Smooth muscle cell (in vitro differentiated cells): ENCODE measurements at regions not wholly inside any gene's neighbourhood (a gene's known extent, or its start where the extent isn't known, plus 50 kb on each side); places are given as distances from the start of the nearest gene placed in this dataset.
A peak's percentile ranks its signal among the peaks of the same experiment; 100 is the strongest.

Source experiments
- DNase-seq: peaks from one replicate; lab custom pipeline; 2025; ENCODE audit not compliant: unreplicated experiment; lab: John Stamatoyannopoulos, UW
- H2AFZ ChIP-seq: fragments of 200-600 bp; sonication (generic); 2 replicates; pipeline ENCODE4 v1.6.0; 2016; ENCODE audit warnings: antibody characterized with exemption, low read depth, mild to moderate bottlenecking
- H3F3A ChIP-seq: fragments of 200-600 bp; sonication (generic); 2 replicates; pipeline ENCODE4 v1.6.0; 2017; ENCODE audit warnings: antibody characterized with exemption, low read depth
- H3K27ac ChIP-seq: fragments of 200-600 bp; sonication (generic); 2 replicates; pipeline ENCODE4 v1.5.1; 2016; ENCODE audit warnings: low read depth, mild to moderate bottlenecking
- H3K27me3 ChIP-seq: fragments of 200-600 bp; sonication (generic); 2 replicates; pipeline ENCODE4 v1.6.1; 2016; ENCODE audit warnings: low read depth, mild to moderate bottlenecking
- H3K36me3 ChIP-seq: fragments of 200-600 bp; sonication (generic); 2 replicates; pipeline ENCODE4 v1.5.1; 2016; ENCODE audit warnings: low read depth
- H3K4me1 ChIP-seq: fragments of 200-600 bp; sonication (generic); 2 replicates; pipeline ENCODE4 v1.5.1; 2016; ENCODE audit warnings: low read depth
- H3K4me2 ChIP-seq: fragments of 200-600 bp; sonication (generic); 2 replicates; pipeline ENCODE4 v1.6.0; 2016; ENCODE audit warnings: mild to moderate bottlenecking
- H3K4me3 ChIP-seq: fragments of 200-600 bp; sonication (generic); 2 replicates; pipeline ENCODE4 v1.5.1; 2016; ENCODE audit warnings: mild to moderate bottlenecking
- H3K79me2 ChIP-seq: fragments of 200-600 bp; sonication (generic); 2 replicates; pipeline ENCODE4 v1.6.0; 2016; ENCODE audit warnings: low read depth, mild to moderate bottlenecking
- H3K9ac ChIP-seq: fragments of 200-600 bp; sonication (generic); 2 replicates; pipeline ENCODE4 v1.6.0; 2016; ENCODE audit warnings: low read depth
- H3K9me3 ChIP-seq: fragments of 200-600 bp; sonication (generic); replicated peaks from 2 replicates; pipeline ENCODE4 v1.5.1; 2016; ENCODE audit warnings: low read depth
- H4K20me1 ChIP-seq: fragments of 200-600 bp; sonication (generic); 2 replicates; pipeline ENCODE4 v1.6.0; 2016; ENCODE audit warnings: low read depth
- WGBS: methylation state at CpG from one replicate; pipeline ENCODE4 v1.1.7; 2016; ENCODE audit warnings: low lambda C conversion rate; 5-methylcytosine and 5-hydroxymethylcytosine counted together
- TF ChIP-seq, protein P1 (sequence below): fragments of 200-600 bp; sonication (generic); IDR thresholded peaks from 2 replicates; pipeline ENCODE4 v1.5.1; 2017; ENCODE audit warnings: borderline replicate concordance, mild to moderate bottlenecking, antibody characterized with exemption; ENCODE audit not compliant: insufficient read depth, poor library complexity, severe bottlenecking

DNA sequence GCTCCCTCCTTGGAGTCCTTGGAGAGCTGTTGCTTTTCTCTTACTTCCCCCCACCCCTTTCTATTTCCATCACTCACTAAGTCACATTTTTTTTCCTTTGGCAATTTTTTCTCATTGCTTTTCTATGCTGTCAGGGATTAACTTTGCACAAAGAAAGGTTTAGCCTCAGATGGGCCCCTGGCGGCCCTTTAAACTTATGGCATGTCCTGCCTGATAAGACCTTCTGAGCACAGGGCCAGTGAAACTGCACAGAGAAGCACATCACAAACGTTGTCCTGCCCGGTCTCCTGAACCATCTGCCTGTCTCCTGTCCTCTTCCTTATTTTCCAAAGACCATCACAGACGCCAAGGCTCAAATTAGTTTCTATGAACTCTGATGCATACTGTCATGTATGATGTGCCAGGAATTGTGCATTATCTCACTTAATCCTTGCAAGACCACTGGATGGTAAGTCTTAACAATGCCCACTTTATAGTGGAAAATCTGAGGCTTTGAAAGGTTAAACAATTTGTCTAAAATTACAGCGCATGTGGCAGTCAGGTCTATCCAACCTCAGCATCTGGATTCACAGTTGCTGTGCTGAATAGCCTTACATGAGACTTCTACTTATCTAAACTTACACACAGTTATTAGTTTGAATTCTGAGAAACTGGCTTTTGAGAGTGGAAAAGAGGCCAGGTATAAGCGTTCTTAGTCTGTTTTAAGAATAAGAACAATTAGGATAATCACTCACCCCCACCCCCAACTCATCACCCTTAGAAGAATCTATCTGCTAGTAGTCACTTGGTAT lies 648.1 kb downstream of the NTRK3 start:
- TF ChIP-seq, protein P1, sequence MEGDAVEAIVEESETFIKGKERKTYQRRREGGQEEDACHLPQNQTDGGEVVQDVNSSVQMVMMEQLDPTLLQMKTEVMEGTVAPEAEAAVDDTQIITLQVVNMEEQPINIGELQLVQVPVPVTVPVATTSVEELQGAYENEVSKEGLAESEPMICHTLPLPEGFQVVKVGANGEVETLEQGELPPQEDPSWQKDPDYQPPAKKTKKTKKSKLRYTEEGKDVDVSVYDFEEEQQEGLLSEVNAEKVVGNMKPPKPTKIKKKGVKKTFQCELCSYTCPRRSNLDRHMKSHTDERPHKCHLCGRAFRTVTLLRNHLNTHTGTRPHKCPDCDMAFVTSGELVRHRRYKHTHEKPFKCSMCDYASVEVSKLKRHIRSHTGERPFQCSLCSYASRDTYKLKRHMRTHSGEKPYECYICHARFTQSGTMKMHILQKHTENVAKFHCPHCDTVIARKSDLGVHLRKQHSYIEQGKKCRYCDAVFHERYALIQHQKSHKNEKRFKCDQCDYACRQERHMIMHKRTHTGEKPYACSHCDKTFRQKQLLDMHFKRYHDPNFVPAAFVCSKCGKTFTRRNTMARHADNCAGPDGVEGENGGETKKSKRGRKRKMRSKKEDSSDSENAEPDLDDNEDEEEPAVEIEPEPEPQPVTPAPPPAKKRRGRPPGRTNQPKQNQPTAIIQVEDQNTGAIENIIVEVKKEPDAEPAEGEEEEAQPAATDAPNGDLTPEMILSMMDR: no peak
- WGBS: 49% methylated on average over 6 of the region's 6 CpGs
- Histone ChIP-seq H2AFZ (no peak overlapping the region), H4K20me1 (no peaks in the 10 kb centered on the region), H3K9ac (no peak overlapping the region), H3K36me3 (no peaks in the 10 kb centered on the region), H3K27ac (peak overlapping the region; percentile 41), H3K27me3 (no peaks in the 10 kb centered on the region), H3K4me2 (peak overlapping the region; percentile 8), H3K79me2 (no peaks in the 10 kb centered on the region), H3K9me3 (no peaks in the 10 kb centered on the region), H3K4me3 (no peak overlapping the region), H3K4me1 (no peaks in the 10 kb centered on the region), H3F3A (peaks cover 14% of the 10 kb centered on the region)
- DNase-seq: no peak

DNA sequence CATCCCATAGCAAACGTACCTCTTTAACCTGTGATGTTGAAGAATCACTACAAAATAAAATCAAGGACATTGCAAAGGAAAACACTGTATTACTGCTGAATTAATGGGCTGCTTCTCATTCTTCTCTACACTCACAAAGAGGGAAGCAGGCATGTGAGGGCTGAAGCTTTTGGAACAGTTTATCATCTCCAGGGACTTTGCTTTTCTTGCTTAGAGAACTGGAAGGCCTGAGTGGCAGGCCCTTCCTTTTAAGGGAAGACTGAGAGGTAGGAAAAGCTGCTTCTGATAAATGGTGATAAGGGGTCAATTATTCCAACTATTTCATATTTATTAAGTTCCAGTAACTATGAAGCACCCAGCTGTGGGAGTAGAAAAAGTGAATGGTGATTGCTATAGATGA lies 649.6 kb downstream of the NTRK3 start:
- no peak for DNase-seq
- no peaks in the 10 kb centered on the region for H3K9me3 ChIP-seq
- no peak overlapping the region for H2AFZ ChIP-seq
- no peak overlapping the region for H3K4me2 ChIP-seq
- 94% methylated on average over 1 of the region's 1 CpG for WGBS
- TF ChIP-seq, protein P1: no peak
- no peaks in the 10 kb centered on the region for H3K27me3 ChIP-seq
- H3K4me3 ChIP-seq: no peak overlapping the region
- H3K36me3 ChIP-seq: no peaks in the 10 kb centered on the region
- H4K20me1 ChIP-seq: no peaks in the 10 kb centered on the region
- peaks cover 14% of the 10 kb centered on the region for H3F3A ChIP-seq
- H3K9ac ChIP-seq: no peak overlapping the region
- H3K79me2 ChIP-seq: no peaks in the 10 kb centered on the region
- H3K4me1 ChIP-seq: no peaks in the 10 kb centered on the region
- no peak overlapping the region for H3K27ac ChIP-seq

DNA sequence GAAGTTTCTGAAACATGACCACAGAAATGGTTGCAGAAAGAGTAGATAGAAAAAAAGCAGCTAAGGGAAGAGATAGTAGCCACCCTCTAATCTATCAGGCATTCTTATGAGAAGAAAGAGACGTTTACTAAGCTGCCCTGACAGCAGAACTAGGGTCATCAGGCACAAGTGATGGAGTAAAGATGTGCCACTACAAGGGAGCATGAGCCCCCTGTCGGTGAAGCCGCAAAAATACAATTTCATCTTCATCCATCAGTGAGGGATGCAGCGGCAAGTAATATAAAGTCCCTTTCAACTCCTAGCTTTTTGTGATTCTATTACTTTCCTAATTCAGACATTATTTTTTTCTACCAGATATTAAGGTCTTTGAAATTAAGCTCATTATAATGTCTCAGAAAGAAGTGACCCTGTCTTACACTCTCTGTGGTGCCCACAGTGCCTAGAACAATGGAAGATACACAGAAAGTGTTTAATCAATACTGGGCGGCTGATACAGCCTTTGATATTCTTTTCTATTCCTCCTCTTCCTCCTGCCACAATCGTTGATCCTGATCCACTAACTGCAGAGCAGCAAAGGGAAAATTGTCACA lies 651.6 kb downstream of the NTRK3 start:
- H3K4me3 ChIP-seq: no peak overlapping the region
- 28% methylated on average over 6 of the region's 6 CpGs for WGBS
- peaks cover 4% of the 10 kb centered on the region for H3F3A ChIP-seq
- no peak for DNase-seq
- no peaks in the 10 kb centered on the region for H4K20me1 ChIP-seq
- no peak overlapping the region for H3K4me2 ChIP-seq
- H3K36me3 ChIP-seq: no peaks in the 10 kb centered on the region
- no peak overlapping the region for H3K27ac ChIP-seq
- TF ChIP-seq, protein P1: peak; percentile 57
- no peaks in the 10 kb centered on the region for H3K79me2 ChIP-seq
- no peak overlapping the region for H3K9ac ChIP-seq
- no peaks in the 10 kb centered on the region for H3K4me1 ChIP-seq
- no peaks in the 10 kb centered on the region for H3K9me3 ChIP-seq
- no peaks in the 10 kb centered on the region for H3K27me3 ChIP-seq
- no peak overlapping the region for H2AFZ ChIP-seq
